NCI-H2029 (cell line): ENCODE measurements at regions not wholly inside any gene's neighbourhood (a gene's known extent, or its start where the extent isn't known, plus 50 kb on each side); places are given as distances from the start of the nearest gene placed in this dataset.
"Not testable (repeated sequence)": the region's sequence is repeated elsewhere in the genome, so short reads cannot be mapped to it uniquely, and the experiment has no call there.

Experiments
- DNase-seq: peaks from one replicate; lab custom pipeline; 2025; lab: John Stamatoyannopoulos, UW

GRCh38 chr1:182331387-182331786, 60.2 kb downstream of the GLUL start:
- DNase-seq, result no peak

DNA sequence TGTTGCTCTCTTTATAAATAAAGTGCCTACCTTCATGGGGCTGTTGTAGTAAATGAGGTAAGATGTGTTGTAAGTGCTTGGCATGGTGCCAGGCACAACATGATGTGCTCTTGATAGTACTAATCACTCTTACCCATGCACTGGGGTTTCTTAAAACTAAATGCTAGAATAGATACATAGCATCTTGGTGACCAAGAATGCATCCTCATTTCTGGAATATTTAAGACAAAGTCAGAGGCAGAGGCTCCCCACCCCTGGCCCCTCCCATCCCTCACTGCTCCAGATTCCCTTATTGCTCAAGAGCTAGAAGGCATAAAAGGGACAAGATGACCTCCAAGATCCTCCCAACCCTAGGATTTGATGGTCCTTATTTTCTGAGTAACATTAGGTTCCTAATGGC, 61.3 kb downstream of the GLUL start:
- DNase-seq, result peak; percentile 19

- no peak for DNase-seq
Measured at GRCh38 chr1:182329471-182329870, 62.1 kb downstream of the GLUL start.

DNA sequence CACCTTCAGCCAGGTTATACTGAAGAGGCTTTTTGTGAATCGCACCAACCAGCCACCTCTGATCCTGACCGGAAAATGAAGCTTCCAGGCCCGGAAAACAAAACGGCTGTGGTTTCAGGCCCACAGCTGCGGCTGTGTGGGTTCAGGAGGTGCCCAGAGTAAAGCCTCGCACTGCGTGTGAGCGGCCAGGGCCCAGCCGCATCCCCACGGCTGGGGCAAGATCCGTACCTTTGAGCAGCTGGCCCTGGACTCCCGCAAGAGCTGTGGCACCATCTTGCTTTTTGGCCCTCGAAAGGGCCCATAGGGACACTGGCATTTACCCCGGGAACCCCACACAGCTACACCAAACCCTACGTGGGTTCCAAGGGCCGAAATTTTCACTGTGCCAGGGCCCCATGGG, 63.0 kb downstream of the GLUL start:
- no peak for DNase-seq

DNA sequence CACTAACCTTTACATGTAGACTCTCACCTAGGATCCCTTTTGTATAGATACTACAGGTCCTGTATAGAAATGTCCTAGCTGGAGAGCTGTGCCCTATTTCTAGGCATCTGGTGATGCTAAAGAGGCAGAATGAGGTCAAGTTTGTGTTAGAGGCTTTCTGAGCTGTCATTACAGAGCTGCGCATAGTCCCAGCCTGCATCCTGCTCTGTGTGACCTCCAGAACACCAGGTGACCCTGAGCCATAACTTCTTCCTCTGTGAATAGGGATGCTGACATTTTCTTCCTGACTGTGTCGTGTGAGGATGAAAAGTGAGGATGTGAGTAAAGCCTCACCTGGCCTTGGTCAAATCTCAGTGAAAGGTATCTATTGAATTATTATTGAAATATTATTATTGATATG, 66.3 kb downstream of the GLUL start:
- DNase-seq, result no peak

DNA sequence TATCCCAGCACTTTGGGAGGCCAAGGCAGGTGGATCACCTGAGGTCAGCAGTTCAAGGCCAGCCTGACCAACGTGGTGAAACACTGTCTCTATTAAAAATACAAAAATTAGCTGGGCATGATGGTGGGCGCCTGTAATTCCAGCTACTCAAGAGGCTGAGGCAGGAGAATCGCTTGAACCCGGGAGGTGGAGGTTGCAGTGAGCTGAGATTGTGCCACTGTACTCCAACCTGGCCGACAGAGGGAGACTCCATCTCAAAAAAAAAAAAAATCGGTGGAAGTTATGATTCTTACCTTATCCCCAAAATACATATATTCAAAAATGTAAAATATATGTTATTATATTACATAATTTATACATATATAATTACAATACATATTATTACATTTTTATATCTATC, 70.1 kb downstream of the GLUL start:
- not testable (repeated sequence) for DNase-seq

DNA sequence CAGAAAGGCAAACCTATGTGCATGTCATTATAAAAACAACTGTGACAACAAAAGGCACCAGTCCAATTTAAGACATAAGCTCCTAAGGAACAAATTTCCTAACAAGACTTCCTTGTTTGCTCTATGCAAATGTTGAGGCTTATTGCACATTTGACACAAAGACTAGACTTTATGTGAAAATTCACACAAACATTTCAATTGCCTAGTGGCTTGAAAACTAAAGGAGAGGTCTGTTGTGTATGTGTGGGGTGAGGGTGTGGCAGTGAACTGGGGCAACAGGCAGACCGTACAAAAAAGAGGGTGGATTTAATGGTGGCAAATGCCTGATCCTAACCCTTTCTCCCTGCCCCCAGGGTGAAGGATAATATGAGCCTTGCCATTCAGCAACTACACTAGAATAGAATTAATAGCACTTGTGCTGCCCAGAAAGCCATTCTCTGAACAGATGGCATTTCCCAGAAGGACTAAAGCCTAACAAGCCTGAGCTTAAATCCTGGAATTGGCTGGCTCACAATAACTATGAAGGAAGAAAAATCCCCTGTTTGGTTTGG, 73.9 kb downstream of the GLUL start:
- DNase-seq, result peak; percentile 58

DNA sequence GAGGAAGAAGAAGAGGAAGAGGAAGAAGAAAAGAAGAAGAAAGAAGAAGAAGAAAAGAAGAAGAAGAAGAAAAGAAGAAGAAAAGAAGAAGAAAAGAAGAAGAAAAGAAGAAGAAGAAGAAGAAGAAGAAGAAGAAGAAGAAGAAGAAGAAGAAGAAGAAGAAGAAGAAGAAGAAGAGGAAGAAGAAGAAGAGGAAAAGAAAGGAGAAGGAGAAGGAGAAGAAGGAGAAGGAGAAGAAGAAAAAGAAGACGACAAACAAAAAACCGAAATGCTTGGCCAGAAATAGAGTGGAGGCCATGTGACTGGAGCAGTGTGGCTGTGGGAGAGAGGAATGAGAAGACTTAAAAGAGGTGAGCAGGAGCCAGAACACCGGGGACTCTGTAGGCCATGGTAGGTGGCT, 75.1 kb downstream of the GLUL start:
- not testable (repeated sequence) for DNase-seq

GRCh38 chr1:182315167-182315556, 76.4 kb downstream of the GLUL start:
- peak; percentile 13 for DNase-seq

- no peak for DNase-seq
Measured at GRCh38 chr1:182309631-182310351, 81.8 kb downstream of the GLUL start.

DNA sequence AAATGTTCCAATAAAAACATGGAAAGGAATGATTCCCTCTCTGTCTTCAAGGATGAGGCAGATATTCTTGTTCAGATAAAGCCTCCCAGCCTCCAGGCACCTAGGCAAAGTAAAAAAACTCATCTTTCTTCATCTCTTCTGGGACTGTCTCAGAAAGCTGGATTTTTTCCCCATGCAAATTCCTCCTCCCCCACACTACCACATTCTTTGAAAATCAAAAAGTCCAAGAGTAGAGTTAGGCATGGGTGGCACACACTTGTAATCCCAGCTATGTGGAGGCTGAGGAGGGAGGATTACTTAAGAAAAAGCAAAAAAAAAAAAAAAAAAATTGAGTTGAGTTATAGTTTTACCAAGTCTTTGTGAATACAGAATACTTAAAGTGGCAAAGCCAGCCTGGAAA, 82.8 kb downstream of the GLUL start:
- DNase-seq, result no peak

DNA sequence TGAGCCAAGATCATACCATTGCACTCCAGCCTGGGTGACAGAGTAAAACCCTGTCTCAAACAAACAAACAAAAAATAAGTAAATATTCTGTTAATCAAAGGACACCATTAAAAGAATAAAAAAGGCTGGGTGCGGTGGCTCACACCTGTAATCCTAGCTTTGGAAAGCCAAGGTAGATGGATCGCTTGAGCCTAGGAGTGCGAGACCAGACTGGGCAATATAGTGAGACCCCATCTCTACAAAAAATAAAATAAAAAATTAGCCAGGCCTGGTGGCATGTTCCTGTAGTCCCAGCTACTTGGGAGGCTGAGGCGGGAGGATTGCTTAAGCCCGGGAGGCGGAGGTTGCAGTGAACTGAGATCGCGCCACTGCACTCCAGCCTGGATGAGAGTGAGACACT, 84.1 kb downstream of the GLUL start:
- not testable (repeated sequence) for DNase-seq

DNA sequence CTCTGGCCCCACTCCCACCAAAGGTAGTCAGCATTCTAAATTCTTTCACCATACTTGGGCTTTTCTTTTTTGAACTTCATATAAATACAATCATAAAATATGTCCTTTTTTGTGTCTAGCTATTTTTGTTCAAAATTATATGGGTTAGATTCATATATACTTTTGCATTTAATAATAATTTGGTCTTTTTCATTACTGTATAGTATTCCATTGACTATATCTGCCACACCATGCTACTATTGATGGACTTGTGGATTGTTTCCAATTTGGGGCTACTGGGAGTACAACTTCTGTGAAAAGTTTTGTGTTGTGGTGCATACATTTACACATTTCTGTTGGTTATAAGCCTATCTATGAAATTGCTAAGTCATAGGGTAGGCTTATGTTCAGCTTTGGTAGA, 85.7 kb downstream of the GLUL start:
- DNase-seq, result no peak

- no peak for DNase-seq
Measured at GRCh38 chr1:182304627-182305026, 87.0 kb downstream of the GLUL start.

DNA sequence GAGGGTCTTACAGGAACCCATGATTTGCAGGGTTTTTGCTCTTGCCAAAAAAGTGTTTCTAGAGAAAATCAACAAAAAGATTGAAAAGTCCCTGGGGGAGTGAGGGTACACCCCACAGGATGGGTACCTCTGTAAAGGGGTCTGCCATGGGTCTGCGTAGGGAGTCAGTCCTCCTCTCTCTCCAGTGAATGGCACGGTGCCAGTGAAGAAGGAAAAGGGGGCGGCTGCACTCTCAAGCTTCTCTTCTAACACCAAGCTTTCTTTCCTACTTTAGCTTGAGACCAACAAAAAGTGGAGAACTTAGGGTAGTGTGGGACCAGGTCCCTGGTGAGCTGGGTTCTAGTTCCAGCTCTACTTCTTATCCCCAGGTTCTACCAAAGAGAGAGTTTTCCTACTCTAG, 87.4 kb downstream of the GLUL start:
- no peak for DNase-seq

GRCh38 chr1:182303778-182304177, 87.8 kb downstream of the GLUL start:
- DNase-seq, result no peak

- no peak for DNase-seq
Measured at GRCh38 chr1:182301467-182302198, 90.0 kb downstream of the GLUL start.

DNA sequence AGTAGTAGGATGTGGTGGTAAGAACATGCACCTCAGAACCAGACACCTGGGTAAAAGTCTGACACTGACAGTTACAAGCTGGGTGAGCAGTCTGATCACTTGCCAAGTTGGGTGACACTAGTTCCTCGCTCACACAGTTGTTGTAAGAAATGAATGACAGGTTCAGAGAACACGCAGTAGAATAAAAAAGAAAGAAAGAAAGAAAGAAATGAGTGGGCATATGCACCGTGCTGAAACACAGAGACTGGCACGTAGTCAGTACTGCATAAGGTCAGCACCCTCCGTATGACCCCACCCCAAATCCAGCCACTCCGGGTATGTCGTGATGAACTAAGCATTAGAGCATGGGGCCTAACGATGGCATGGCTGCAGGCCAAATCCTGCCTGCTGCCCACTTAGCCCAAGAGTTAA, 90.6 kb downstream of the GLUL start:
- no peak for DNase-seq

DNA sequence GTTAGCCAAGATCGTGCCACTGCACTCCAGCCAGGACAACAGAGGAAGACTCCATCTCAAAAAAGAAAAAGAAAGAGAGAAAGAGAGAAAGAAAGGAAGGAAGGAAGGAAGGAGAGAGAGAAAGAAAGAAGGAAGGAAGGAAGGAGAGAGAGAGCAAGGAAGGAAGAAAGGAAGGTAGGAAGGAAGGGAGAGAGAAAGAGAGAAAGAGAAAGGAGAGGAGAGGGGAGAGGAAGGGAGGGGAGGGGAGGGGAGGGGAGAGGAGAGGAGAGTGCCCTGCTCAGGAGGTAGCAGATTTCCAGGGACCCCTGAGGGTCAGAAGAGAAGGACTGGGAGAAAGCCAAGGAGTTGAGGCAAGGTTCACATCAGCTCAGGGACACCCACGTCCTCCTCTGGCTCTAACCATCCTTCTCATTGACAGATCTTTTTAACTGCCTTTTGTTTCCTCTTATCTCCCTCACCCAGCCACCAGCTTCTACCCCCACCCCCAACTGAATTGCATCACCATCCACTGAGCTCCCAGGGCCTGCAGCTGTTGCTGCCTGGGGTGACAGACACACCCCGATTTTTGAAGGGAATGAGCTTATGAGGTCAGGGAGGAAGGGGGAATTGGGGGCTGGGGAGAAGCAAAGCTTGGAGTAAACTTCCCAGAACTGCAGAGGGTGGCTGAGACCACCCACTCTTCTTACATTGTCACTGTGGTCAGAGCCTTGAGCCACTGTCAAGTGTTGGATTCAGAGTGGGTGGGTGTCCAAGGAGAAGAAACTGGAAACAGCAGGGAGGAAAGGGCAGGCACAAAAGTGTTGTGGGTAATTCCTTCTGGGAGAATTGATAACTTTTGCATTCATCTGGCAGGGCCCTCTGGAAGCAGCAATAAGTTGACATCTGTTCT, 91.6 kb downstream of the GLUL start:
- no peak for DNase-seq

DNA sequence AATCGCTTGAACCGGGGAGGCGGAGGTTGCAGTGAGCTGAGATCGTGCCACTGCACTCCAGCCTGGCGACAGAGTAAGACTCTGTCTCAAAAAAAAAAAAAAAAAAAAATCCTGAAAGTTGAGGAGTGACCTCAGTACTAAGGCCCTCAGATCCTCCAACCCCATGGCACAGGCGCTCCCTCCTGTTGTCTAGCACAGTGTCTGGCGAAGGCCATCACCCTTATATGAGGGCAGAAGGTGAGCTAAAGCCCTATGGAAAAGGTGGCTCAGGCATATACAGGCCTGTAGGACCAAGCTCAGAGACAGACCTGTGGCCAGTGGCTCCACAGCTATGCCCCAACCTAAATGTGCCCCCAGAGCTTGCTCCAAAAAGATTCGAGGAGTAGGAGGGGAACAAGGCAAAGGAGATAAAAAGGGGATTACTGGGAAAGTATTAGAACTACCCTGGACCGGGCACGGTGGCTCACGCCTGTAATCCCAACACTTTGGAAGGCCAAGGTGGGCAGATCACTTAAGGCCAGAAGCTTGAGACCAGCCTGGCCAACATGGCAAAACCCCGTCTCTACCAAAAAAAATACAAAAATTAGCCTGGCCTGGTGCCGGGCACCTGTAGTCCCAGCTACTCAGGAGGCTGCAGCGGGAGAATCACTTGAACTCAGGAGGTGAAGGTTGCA, 92.4 kb downstream of the GLUL start:
- DNase-seq, result not testable (repeated sequence)

DNA sequence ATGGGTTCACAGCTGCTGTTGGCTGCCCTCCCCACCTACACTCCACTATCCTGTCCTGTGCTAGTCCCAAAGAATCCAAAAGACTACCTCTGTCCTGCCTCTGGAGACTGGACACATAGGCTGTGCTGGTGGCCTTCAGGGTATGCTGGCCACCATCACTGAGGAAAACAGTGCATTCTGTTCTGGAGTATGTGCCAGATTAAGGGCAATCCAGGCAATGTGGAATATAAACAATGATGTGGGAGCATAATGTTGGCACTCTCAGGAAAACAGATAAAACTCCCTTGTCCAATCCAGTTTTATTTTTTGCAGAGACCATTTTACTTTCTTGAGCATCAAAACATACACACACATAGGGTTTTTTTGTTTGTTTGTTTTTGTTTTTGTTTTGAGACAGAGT, 94.3 kb downstream of the GLUL start:
- no peak for DNase-seq

DNA sequence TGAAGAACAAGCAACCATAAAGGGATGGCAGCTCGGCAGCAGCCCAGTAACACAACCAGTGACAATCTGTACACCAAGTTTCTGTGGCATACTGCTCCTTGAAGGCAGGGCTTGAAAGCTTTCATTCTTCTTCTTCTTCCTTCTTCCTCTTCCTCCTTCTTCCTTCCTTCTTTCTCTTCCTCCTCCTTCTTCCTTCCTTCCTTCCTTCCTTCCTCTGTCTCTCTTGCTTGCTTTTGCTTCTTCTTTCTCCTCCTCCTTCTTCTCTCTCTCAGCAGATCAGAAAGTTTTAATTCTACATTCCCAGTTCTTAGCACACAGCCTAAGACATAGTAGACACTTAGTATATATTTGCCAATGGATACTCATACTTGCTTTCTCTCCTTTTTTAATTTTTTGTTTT, 95.9 kb downstream of the GLUL start:
- DNase-seq, result no peak
